H9 (cell line): ENCODE measurements at regions not wholly inside any gene's neighbourhood (a gene's known extent, or its start where the extent isn't known, plus 50 kb on each side); places are given as distances from the start of the nearest gene placed in this dataset.

Experiments
- DNase-seq: peaks from one replicate; pipeline ENCODE4 v3.0.0-alpha.2; 2017
- H2AFZ ChIP-seq: one replicate; pipeline ENCODE4 v1.6.1; 2013; ENCODE audit warnings: mild to moderate bottlenecking, low read length, control low read depth, moderate library complexity
- H2AK5ac ChIP-seq: 2 replicates; pipeline ENCODE4 v1.6.1; 2013; ENCODE audit warnings: low read length, control low read depth, mixed read lengths; ENCODE audit not compliant: insufficient read length
- H2BK120ac ChIP-seq: one replicate; pipeline ENCODE4 v1.6.1; 2013; ENCODE audit warnings: low read depth, mild to moderate bottlenecking, low read length, control low read depth, inconsistent platforms; ENCODE audit not compliant: poor library complexity, severe bottlenecking
- H2BK12ac ChIP-seq: 2 replicates; pipeline ENCODE4 v1.6.1; 2013; ENCODE audit warnings: low read length, control low read depth, mixed read lengths, low read depth; ENCODE audit not compliant: insufficient read length
- H2BK15ac ChIP-seq: 2 replicates; pipeline ENCODE4 v1.6.1; 2013; ENCODE audit warnings: low read depth, low read length, control low read depth
- H2BK20ac ChIP-seq: one replicate; pipeline ENCODE4 v1.6.1; 2013; ENCODE audit warnings: low read depth, mild to moderate bottlenecking, low read length, control low read depth, inconsistent platforms; ENCODE audit not compliant: poor library complexity, severe bottlenecking
- H2BK5ac ChIP-seq: 2 replicates; pipeline ENCODE4 v1.6.1; 2013; ENCODE audit warnings: low read length, control low read depth, mixed read lengths; ENCODE audit not compliant: insufficient read length
- H3K14ac ChIP-seq: 2 replicates; pipeline ENCODE4 v1.6.1; 2013; ENCODE audit warnings: low read length, control low read depth; ENCODE audit not compliant: insufficient read depth
- H3K18ac ChIP-seq: 2 replicates; pipeline ENCODE4 v1.6.1; 2013; ENCODE audit warnings: low read depth, mild to moderate bottlenecking, mixed read lengths, low read length, control low read depth; ENCODE audit not compliant: insufficient read length
- H3K23ac ChIP-seq: 2 replicates; pipeline ENCODE4 v1.6.1; 2013; ENCODE audit warnings: low read length, control low read depth, mixed read lengths, low read depth; ENCODE audit not compliant: insufficient read length
- H3K23me2 ChIP-seq: 2 replicates; pipeline ENCODE4 v1.6.1; 2013; ENCODE audit warnings: low read depth, mild to moderate bottlenecking, mixed read lengths, low read length, control low read depth; ENCODE audit not compliant: insufficient read length, poor library complexity, severe bottlenecking
- H3K27ac ChIP-seq: 2 replicates; pipeline ENCODE4 v1.5.1; 2013; ENCODE audit warnings: low read length, control low read depth, mixed read lengths, low read depth; ENCODE audit not compliant: insufficient read length
- H3K27me3 ChIP-seq: 2 replicates; pipeline ENCODE4 v1.6.1; 2013; ENCODE audit warnings: low read length, control low read depth, inconsistent platforms; ENCODE audit not compliant: insufficient read depth
- H3K4ac ChIP-seq: 2 replicates; pipeline ENCODE4 v1.6.1; 2013; ENCODE audit warnings: low read depth, mild to moderate bottlenecking, control low read depth, inconsistent platforms, low read length, moderate library complexity
- H3K4me1 ChIP-seq: 2 replicates; pipeline ENCODE4 v1.6.1; 2013; ENCODE audit warnings: low read length, control low read depth, inconsistent platforms; ENCODE audit not compliant: insufficient read depth
- H3K4me2 ChIP-seq: 2 replicates; pipeline ENCODE4 v1.6.1; 2013; ENCODE audit warnings: low read length, control low read depth, mixed read lengths; ENCODE audit not compliant: insufficient read length, insufficient read depth
- H3K56ac ChIP-seq: 2 replicates; pipeline ENCODE4 v1.6.1; 2013; ENCODE audit warnings: low read depth, mild to moderate bottlenecking, mixed read lengths, low read length, control low read depth; ENCODE audit not compliant: insufficient read length
- H3K79me1 ChIP-seq: 2 replicates; pipeline ENCODE4 v1.6.1; 2013; ENCODE audit warnings: low read depth, mild to moderate bottlenecking, moderate library complexity, low read length, control low read depth, inconsistent platforms; ENCODE audit not compliant: insufficient read depth, poor library complexity, severe bottlenecking
- H3K79me2 ChIP-seq: 2 replicates; pipeline ENCODE4 v1.6.1; 2013; ENCODE audit warnings: low read length, control low read depth, inconsistent platforms; ENCODE audit not compliant: insufficient read depth
- H3K9ac ChIP-seq: 2 replicates; pipeline ENCODE4 v1.6.1; 2013; ENCODE audit warnings: low read length, control low read depth, mixed read lengths; ENCODE audit not compliant: insufficient read length; ENCODE audit errors: extremely low read depth
- H3K9me3 ChIP-seq: one replicate; pipeline ENCODE4 v1.6.1; 2013; ENCODE audit warnings: low read depth, low read length, inconsistent platforms; ENCODE audit not compliant: control insufficient read depth
- H3T11ph ChIP-seq: one replicate; pipeline ENCODE4 v1.6.1; 2013; ENCODE audit warnings: mild to moderate bottlenecking, low read length, control low read depth, inconsistent platforms
- H4K20me1 ChIP-seq: one replicate; pipeline ENCODE4 v1.6.1; 2013; ENCODE audit not compliant: control insufficient read depth, insufficient read length, insufficient read depth
- H4K5ac ChIP-seq: 2 replicates; pipeline ENCODE4 v1.6.1; 2013; ENCODE audit warnings: low read depth, mild to moderate bottlenecking, mixed read lengths, low read length, control low read depth; ENCODE audit not compliant: insufficient read length
- H4K8ac ChIP-seq: replicated peaks from 2 replicates; pipeline ENCODE4 v1.6.1; 2013; ENCODE audit warnings: low read length, control low read depth, mixed read lengths, low read depth; ENCODE audit not compliant: insufficient read length
- H4K91ac ChIP-seq: 2 replicates; pipeline ENCODE4 v1.6.1; 2013; ENCODE audit warnings: low read depth, mild to moderate bottlenecking, moderate library complexity, mixed read lengths, low read length, control low read depth; ENCODE audit not compliant: insufficient read length
- H3K27ac Mint-ChIP-seq, 3 experiments: 2 replicates in 2 of 3; 3 replicates in 1 of 3; pipeline ENCODE4 v1.8.0; 2020 to 2021; ENCODE audit warnings: mixed read lengths in 3 of 3, mild to moderate bottlenecking in 1 of 3, moderate library complexity in 1 of 3
- H3K27me3 Mint-ChIP-seq: 2 replicates; pipeline ENCODE4 v1.8.0; 2021; ENCODE audit warnings: low read depth, mild to moderate bottlenecking, moderate library complexity, mixed read lengths
- H3K36me3 Mint-ChIP-seq, 3 experiments: 2 replicates in 2 of 3; 3 replicates in 1 of 3; pipeline ENCODE4 v1.8.0; 2020 to 2021; ENCODE audit warnings: low read depth in 3 of 3, mixed read lengths in 3 of 3; ENCODE audit not compliant: insufficient read depth in 1 of 3
- H3K4me1 Mint-ChIP-seq, 2 experiments: 2 replicates each; pipeline ENCODE4 v1.8.0; 2020; ENCODE audit warnings: mixed read lengths in 2 of 2
- H3K4me3 Mint-ChIP-seq, 2 experiments: 2 replicates in 1 of 2; 3 replicates in 1 of 2; pipeline ENCODE4 v1.8.0; 2020 to 2021; ENCODE audit warnings: mild to moderate bottlenecking in 2 of 2, mixed read lengths in 2 of 2, moderate library complexity in 1 of 2
- H3K9me3 Mint-ChIP-seq, 2 experiments: 2 replicates in 1 of 2; 3 replicates in 1 of 2; pipeline ENCODE4 v1.8.0; 2020; ENCODE audit warnings: mild to moderate bottlenecking in 2 of 2, mixed read lengths in 2 of 2, moderate library complexity in 1 of 2
- WGBS: extraction: QIAGEN DNeasy Blood & Tissue Kit; methylation state at CpG from one replicate; pipeline ENCODE4 v1.1.7; 2013; ENCODE audit warnings: missing lambda C conversion rate, low lambda C conversion rate, mixed read lengths; ENCODE audit not compliant: insufficient read length; ENCODE audit errors: extremely low coverage; 5-methylcytosine and 5-hydroxymethylcytosine counted together
- TF ChIP-seq, protein P1 (sequence below): fragments of 200-600 bp; sonication (generic); conservative IDR thresholded peaks from 3 replicates; pipeline ENCODE4 v1.8.0; 2021; ENCODE audit warnings: antibody characterized with exemption, mild to moderate bottlenecking

DNA sequence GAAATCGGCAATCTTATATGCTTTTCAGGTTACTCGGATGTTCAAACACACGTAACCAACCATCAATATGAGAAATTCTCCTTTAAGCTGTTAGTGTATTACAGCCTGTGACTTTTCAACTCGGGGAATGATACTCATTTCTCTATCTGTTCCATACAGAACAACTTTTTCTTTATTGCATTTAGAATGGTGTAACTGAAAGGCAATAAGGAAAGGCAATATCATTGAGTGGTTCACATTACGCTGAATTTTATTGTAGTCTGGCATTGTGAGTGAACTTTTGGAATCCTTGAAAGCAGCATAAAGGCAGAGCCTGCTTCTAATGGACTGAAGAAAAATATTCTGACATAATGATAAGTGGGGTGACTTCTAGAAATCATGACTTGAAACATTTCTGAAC, 54.4 kb upstream of the MEF2C start:
- no peak overlapping the region for H2BK20ac ChIP-seq
- H3K23ac ChIP-seq: no peak overlapping the region

More for the DNA sequence above, 54.4 kb upstream of the MEF2C start:
- Mint-ChIP-seq H3K4me1 (peaks cover 2 to 7% of the 10 kb centered on the region in 2 experiments; a peak in 3 of 4 replicates), H3K9me3 (no peaks in the 10 kb centered on the region), H3K27me3 (no peaks in the 10 kb centered on the region), H3K36me3 (no peaks in the 10 kb centered on the region), H3K27ac (no peak overlapping the region), H3K4me3 (no peak overlapping the region)
- Histone ChIP-seq H3K4ac (no peak overlapping the region), H3K56ac (no peak overlapping the region), H3K4me2 (no peak overlapping the region), H3K14ac (no peak overlapping the region), H2AFZ (no peak overlapping the region), H2AK5ac (no peak overlapping the region), H2BK5ac (no peak overlapping the region), H3K9me3 (no peaks in the 10 kb centered on the region), H3K79me1 (no peaks in the 10 kb centered on the region), H4K8ac (no peak overlapping the region), H3K23me2 (no peaks in the 10 kb centered on the region), H3K4me1 (no peaks in the 10 kb centered on the region; the same call in 1 of the 2 replicates), H3K27ac (no peak overlapping the region), H2BK15ac (no peak overlapping the region), H3K18ac (no peak overlapping the region), H2BK120ac (no peak overlapping the region), H3K9ac (no peak overlapping the region), H2BK12ac (no peak overlapping the region), H3K27me3 (no peaks in the 10 kb centered on the region), H4K91ac (no peak overlapping the region), H4K20me1 (no peaks in the 10 kb centered on the region), H4K5ac (no peak overlapping the region), H3K79me2 (no peaks in the 10 kb centered on the region), H3T11ph (no peak overlapping the region)
- TF ChIP-seq, protein P1, sequence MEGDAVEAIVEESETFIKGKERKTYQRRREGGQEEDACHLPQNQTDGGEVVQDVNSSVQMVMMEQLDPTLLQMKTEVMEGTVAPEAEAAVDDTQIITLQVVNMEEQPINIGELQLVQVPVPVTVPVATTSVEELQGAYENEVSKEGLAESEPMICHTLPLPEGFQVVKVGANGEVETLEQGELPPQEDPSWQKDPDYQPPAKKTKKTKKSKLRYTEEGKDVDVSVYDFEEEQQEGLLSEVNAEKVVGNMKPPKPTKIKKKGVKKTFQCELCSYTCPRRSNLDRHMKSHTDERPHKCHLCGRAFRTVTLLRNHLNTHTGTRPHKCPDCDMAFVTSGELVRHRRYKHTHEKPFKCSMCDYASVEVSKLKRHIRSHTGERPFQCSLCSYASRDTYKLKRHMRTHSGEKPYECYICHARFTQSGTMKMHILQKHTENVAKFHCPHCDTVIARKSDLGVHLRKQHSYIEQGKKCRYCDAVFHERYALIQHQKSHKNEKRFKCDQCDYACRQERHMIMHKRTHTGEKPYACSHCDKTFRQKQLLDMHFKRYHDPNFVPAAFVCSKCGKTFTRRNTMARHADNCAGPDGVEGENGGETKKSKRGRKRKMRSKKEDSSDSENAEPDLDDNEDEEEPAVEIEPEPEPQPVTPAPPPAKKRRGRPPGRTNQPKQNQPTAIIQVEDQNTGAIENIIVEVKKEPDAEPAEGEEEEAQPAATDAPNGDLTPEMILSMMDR: no peak
- DNase-seq: no peak
- WGBS: no CpG with 5 or more reads among the region's 5 CpGs
